Fibroblast of lung (primary cell): ENCODE measurements at regions not wholly inside any gene's neighbourhood (a gene's known extent, or its start where the extent isn't known, plus 50 kb on each side); places are given as distances from the start of the nearest gene placed in this dataset.
A peak's percentile ranks its signal among the peaks of the same experiment; 100 is the strongest.

ENCODE experiments used
- DNase-seq, 2 donors: peaks; one replicate each; pipeline versions ENCODE4 v3.0.0 to v3.0.0-alpha.2; 2010; ENCODE audit warnings: low read depth in 2 of 2
- H2AFZ ChIP-seq: 2 replicates; pipeline ENCODE4 v1.5.1; 2012; ENCODE audit warnings: low read length, control low read depth, inconsistent platforms
- H3K27ac ChIP-seq: 2 replicates; pipeline ENCODE4 v1.5.1; 2011; ENCODE audit warnings: low read length, control low read depth; ENCODE audit not compliant: insufficient read depth
- H3K27me3 ChIP-seq: 2 replicates; pipeline ENCODE4 v1.5.1; 2011; ENCODE audit warnings: mild to moderate bottlenecking, low read length; ENCODE audit not compliant: control insufficient read depth, insufficient read depth
- H3K36me3 ChIP-seq: 2 replicates; pipeline ENCODE4 v1.5.1; 2011; ENCODE audit warnings: low read length; ENCODE audit not compliant: control insufficient read depth, insufficient read depth
- H3K4me1 ChIP-seq: 2 replicates; pipeline ENCODE4 v1.5.1; 2011; ENCODE audit warnings: low read length; ENCODE audit not compliant: control insufficient read depth, insufficient read depth; ENCODE audit errors: extremely low read depth
- H3K4me2 ChIP-seq: 2 replicates; pipeline ENCODE4 v1.5.1; 2011; ENCODE audit warnings: low read length, control low read depth; ENCODE audit not compliant: insufficient read depth; ENCODE audit errors: extremely low read depth
- H3K4me3 ChIP-seq, 4 experiments: fragments of 200-600 bp in 1 of 4; sonication (generic) in 1 of 4; replicated peaks in 1 of 4; 2 replicates each; pipeline ENCODE4 v1.5.1; 2011 to 2016; ENCODE audit warnings: low read length in 4 of 4, low read depth in 3 of 4, mild to moderate bottlenecking in 3 of 4, control low read depth in 2 of 4, inconsistent platforms in 1 of 4, mixed read lengths in 1 of 4; ENCODE audit not compliant: insufficient read depth in 1 of 4; ENCODE audit errors: control extremely low read depth in 1 of 4
- H3K79me2 ChIP-seq: 2 replicates; pipeline ENCODE4 v1.5.1; 2012; ENCODE audit warnings: mild to moderate bottlenecking, low read length, inconsistent platforms; ENCODE audit not compliant: control insufficient read depth, insufficient read depth
- H3K9ac ChIP-seq: 2 replicates; pipeline ENCODE4 v1.5.1; 2011; ENCODE audit warnings: mild to moderate bottlenecking, low read length, control low read depth; ENCODE audit not compliant: insufficient read depth
- H3K9me3 ChIP-seq: 2 replicates; pipeline ENCODE4 v1.5.1; 2012; ENCODE audit warnings: low read depth, low read length; ENCODE audit not compliant: control insufficient read depth, insufficient read depth
- H4K20me1 ChIP-seq: 2 replicates; pipeline ENCODE4 v1.5.1; 2011; ENCODE audit warnings: low read length; ENCODE audit not compliant: control insufficient read depth, insufficient read depth; ENCODE audit errors: extremely low read depth
- EZH2 ChIP-seq: IDR thresholded peaks from 2 replicates; pipeline ENCODE4 v1.5.1; 2012; ENCODE audit warnings: low read length, control low read depth, mild to moderate bottlenecking; ENCODE audit errors: missing control alignments
- TF ChIP-seq, protein P1 (sequence below), 2 donors: IDR thresholded peaks in 1 of 2; conservative IDR thresholded peaks in 1 of 2; 1 replicate in 1 of 2; 2 replicates in 1 of 2; pipeline ENCODE4 v1.5.1; 2011 to 2012; ENCODE audit warnings: low read length in 2 of 2, control low read depth in 1 of 2, inconsistent platforms in 1 of 2, low read depth in 1 of 2, mild to moderate bottlenecking in 1 of 2

DNA sequence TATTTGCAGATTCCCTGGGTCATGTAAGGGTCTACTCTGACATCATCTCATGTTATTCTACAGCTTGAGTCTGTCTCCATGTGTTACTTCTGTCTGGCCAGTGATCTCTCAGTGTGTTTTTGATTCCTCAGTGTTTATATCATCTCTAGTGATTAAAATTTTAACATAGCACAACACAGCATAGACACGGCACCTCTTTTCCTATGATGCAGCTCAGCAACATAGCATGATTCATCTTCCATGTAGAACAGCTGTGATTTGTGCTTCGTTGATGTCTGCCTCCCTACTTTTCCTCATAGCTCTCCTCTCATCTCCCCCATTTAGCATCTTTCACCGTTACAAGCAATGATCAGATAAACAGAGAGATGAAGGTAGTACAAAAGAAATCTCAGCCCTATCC, 163.9 kb upstream of the DPT start:
- H3K4me1 ChIP-seq = no peaks in the 10 kb centered on the region
- peak overlapping the region; percentile 53 for H2AFZ ChIP-seq
- H3K27me3 ChIP-seq = no peaks in the 10 kb centered on the region
- no peaks in the 10 kb centered on the region for H3K79me2 ChIP-seq
- TF ChIP-seq, protein P1, sequence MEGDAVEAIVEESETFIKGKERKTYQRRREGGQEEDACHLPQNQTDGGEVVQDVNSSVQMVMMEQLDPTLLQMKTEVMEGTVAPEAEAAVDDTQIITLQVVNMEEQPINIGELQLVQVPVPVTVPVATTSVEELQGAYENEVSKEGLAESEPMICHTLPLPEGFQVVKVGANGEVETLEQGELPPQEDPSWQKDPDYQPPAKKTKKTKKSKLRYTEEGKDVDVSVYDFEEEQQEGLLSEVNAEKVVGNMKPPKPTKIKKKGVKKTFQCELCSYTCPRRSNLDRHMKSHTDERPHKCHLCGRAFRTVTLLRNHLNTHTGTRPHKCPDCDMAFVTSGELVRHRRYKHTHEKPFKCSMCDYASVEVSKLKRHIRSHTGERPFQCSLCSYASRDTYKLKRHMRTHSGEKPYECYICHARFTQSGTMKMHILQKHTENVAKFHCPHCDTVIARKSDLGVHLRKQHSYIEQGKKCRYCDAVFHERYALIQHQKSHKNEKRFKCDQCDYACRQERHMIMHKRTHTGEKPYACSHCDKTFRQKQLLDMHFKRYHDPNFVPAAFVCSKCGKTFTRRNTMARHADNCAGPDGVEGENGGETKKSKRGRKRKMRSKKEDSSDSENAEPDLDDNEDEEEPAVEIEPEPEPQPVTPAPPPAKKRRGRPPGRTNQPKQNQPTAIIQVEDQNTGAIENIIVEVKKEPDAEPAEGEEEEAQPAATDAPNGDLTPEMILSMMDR (conservative IDR thresholded peaks at IDR 0.05 in 1 of 2, IDR thresholded peaks at IDR 0.05 in 1 of 2; ENCODE audit: low read depth in 1 of 2, low read length in 2 of 2) = no peak
- TF ChIP-seq EZH2 = no peak
- no peak overlapping the region for H3K27ac ChIP-seq
- H3K9me3 ChIP-seq = no peaks in the 10 kb centered on the region
- H3K9ac ChIP-seq = no peak overlapping the region
- DNase-seq = no peak
- H3K4me3 ChIP-seq = no peak overlapping the region
- H4K20me1 ChIP-seq = no peaks in the 10 kb centered on the region
- no peaks in the 10 kb centered on the region for H3K36me3 ChIP-seq
- H3K4me2 ChIP-seq = peak overlapping the region; percentile 15

DNA sequence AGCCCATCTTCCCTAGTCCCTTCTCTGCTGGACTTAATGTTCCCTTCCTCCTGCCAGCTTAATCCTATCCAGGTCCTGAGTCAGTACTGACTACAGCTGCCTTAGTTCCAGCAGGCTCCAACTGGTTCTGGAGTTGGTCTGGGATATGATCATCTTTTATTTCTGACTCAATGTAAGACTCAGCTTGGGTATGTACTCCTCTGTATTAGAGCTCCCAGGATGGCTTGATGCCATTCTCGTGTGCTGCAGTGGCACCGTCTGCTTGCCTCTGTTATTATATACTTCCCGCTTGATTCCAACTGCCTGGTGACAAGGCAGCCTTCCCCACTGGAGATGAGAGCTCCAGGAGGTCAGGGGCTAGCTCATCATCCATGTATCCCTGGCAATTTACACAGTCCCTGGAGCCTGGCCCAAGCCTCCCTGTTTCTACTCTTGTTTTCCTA, 164.4 kb upstream of the DPT start:
- H3K4me1 ChIP-seq = no peaks in the 10 kb centered on the region
- H3K36me3 ChIP-seq = no peaks in the 10 kb centered on the region
- peak in 1 of 2 donors; percentile 31 for DNase-seq
- H2AFZ ChIP-seq = peak overlapping the region; percentile 53
- H3K27me3 ChIP-seq = no peaks in the 10 kb centered on the region
- no peak overlapping the region for H3K9ac ChIP-seq
- no peaks in the 10 kb centered on the region for H4K20me1 ChIP-seq
- no peaks in the 10 kb centered on the region for H3K79me2 ChIP-seq
- H3K27ac ChIP-seq = no peak overlapping the region
- TF ChIP-seq EZH2 = no peak
- TF ChIP-seq, protein P1 (conservative IDR thresholded peaks at IDR 0.05 in 1 of 2, IDR thresholded peaks at IDR 0.05 in 1 of 2; ENCODE audit: low read depth in 1 of 2, low read length in 2 of 2) = no peak
- peak overlapping the region; percentile 15 for H3K4me2 ChIP-seq
- H3K9me3 ChIP-seq = no peaks in the 10 kb centered on the region
- H3K4me3 ChIP-seq = no peak overlapping the region

DNA sequence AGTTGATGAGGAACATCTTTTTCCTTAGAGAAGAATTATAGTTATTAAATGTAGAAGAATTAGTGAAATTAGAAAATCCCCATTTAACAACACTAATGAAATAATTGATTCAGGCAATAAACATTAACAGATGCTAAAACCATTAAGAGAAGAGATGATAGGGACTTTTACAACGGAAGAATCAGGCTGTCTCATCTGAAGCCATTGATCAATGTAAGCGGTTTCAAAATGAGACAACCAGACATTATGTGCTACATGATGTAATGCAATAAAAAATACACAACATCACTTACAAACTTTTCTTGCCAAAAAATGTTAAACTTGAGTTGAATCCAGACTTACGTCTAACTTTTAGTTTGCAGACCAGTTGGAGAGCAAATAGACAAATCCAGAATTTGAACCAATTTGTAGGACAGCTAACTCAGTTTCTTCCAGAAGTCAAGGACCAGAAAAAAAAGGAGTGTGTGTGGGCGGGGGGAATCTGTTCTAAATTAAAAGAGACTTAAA, 165.4 kb upstream of the DPT start:
- DNase-seq = peak in 1 of 2 donors; percentile 27
- no peak overlapping the region for H2AFZ ChIP-seq
- TF ChIP-seq, protein P1 (conservative IDR thresholded peaks at IDR 0.05 in 1 of 2, IDR thresholded peaks at IDR 0.05 in 1 of 2; ENCODE audit: low read depth in 1 of 2, low read length in 2 of 2) = no peak
- TF ChIP-seq EZH2 = no peak
- no peak overlapping the region for H3K4me3 ChIP-seq
- no peak overlapping the region for H3K4me2 ChIP-seq
- H3K27ac ChIP-seq = no peak overlapping the region
- no peaks in the 10 kb centered on the region for H3K36me3 ChIP-seq
- H3K27me3 ChIP-seq = no peaks in the 10 kb centered on the region
- H3K79me2 ChIP-seq = no peaks in the 10 kb centered on the region
- no peak overlapping the region for H3K9ac ChIP-seq
- H4K20me1 ChIP-seq = no peaks in the 10 kb centered on the region
- H3K4me1 ChIP-seq = no peaks in the 10 kb centered on the region
- H3K9me3 ChIP-seq = no peaks in the 10 kb centered on the region
